Spleen (tissue), 7 donors: ENCODE measurements at regions not wholly inside any gene's neighbourhood (a gene's known extent, or its start where the extent isn't known, plus 50 kb on each side); places are given as distances from the start of the nearest gene placed in this dataset.

Source experiments
- CTCF ChIP-seq, 11 experiments: fragments of 200-600 bp in 7 of 11; fragments of 450-650 bp in 4 of 11; sonication (generic) in 4 of 11; IDR thresholded peaks in 8 of 11; conservative IDR thresholded peaks in 3 of 11; 1 replicate in 7 of 11; 2 replicates in 4 of 11; pipeline versions ENCODE4 v1.4.0 to v1.8.0; 2016 to 2021; ENCODE audit warnings: antibody characterized with exemption in 11 of 11, inconsistent platforms in 4 of 11, mild to moderate bottlenecking in 1 of 11
- POLR2A ChIP-seq, 3 donors: fragments of 450-650 bp; IDR thresholded peaks; one replicate each; pipeline ENCODE4 v1.5.1; 2017; ENCODE audit warnings: antibody characterized with exemption in 3 of 3, mild to moderate bottlenecking in 1 of 3
- POLR2AphosphoS5 ChIP-seq, 3 donors: sonication (generic); formaldehyde crosslinking; IDR thresholded peaks; one replicate each; pipeline ENCODE4 v1.5.1; 2017; ENCODE audit warnings: antibody characterized with exemption in 3 of 3
- donor health status: DM: no; HTN: no; CAD: no; lungs with moderate emphysema.
- donor health status: DM: no; HTN: no; CAD: no.
- donor health status: DM: no; HTN: no; CAD: no.

- TF ChIP-seq POLR2AphosphoS5 (IDR thresholded peaks at IDR 0.05) (no peak), CTCF (IDR thresholded peaks at IDR 0.05 in 8 of 11, conservative IDR thresholded peaks at IDR 0.05 in 3 of 11) (no peak), POLR2A (IDR thresholded peaks at IDR 0.05) (no peak)
Observed at GRCh38 chr9:106502930-106503329, 360.0 kb upstream of the ZNF462 start.
